CD4-positive, alpha-beta memory T cell (primary cell): ENCODE measurements at regions not wholly inside any gene's neighbourhood (a gene's known extent, or its start where the extent isn't known, plus 50 kb on each side); places are given as distances from the start of the nearest gene placed in this dataset.

ENCODE experiments used
- CTCF ChIA-PET: fragments of 350-600 bp; sonication (Branson Sonifier 250); formaldehyde crosslinking; loops from one replicate; lab custom pipeline; 2021; ENCODE audit warnings: inconsistent platforms; ENCODE audit not compliant: partially characterized antibody; lab: Charles Lee
- POLR2A ChIA-PET: fragments of 350-600 bp; sonication (Branson Sonifier 250); formaldehyde crosslinking; loops from one replicate; lab custom pipeline; 2021; ENCODE audit not compliant: partially characterized antibody; lab: Charles Lee
- DNase-seq, 5 donors: peaks; one replicate each; pipeline versions ENCODE4 v3.0.0 to v3.0.0-alpha.2; 2020 to 2022; ENCODE audit warnings: mixed read lengths in 1 of 5
- H3K27ac ChIP-seq: one replicate; pipeline ENCODE4 v1.7.0; 2013; ENCODE audit warnings: low read depth, low read length
- H3K27me3 ChIP-seq: 2 replicates; pipeline ENCODE4 v1.7.0; 2013; ENCODE audit warnings: mild to moderate bottlenecking, low read length, moderate library complexity; ENCODE audit not compliant: insufficient read depth
- H3K36me3 ChIP-seq: 2 replicates; pipeline ENCODE4 v1.7.0; 2013; ENCODE audit warnings: mild to moderate bottlenecking, low read length, moderate library complexity; ENCODE audit not compliant: insufficient read depth
- H3K4me1 ChIP-seq: 2 replicates; pipeline ENCODE4 v1.7.0; 2013; ENCODE audit warnings: mild to moderate bottlenecking, low read length, moderate library complexity; ENCODE audit not compliant: insufficient read depth
- H3K4me3 ChIP-seq, 2 donors: one replicate each; pipeline ENCODE4 v1.7.0; 2013; ENCODE audit warnings: low read length in 2 of 2, mild to moderate bottlenecking in 1 of 2
- H3K9me3 ChIP-seq, 2 donors: one replicate each; pipeline ENCODE4 v1.7.0; 2013; ENCODE audit warnings: low read length in 2 of 2, control low read depth in 1 of 2; ENCODE audit not compliant: control insufficient read depth in 1 of 2
- H3K27ac Mint-ChIP-seq, 7 donors: one replicate each; pipeline ENCODE4 v1.8.0; 2020 to 2021; ENCODE audit warnings: mixed read lengths in 7 of 7, mild to moderate bottlenecking in 6 of 7, inconsistent platforms in 3 of 7, moderate library complexity in 3 of 7
- H3K27me3 Mint-ChIP-seq, 2 donors: one replicate each; pipeline ENCODE4 v1.8.0; 2020 to 2021; ENCODE audit warnings: mixed read lengths in 2 of 2
- H3K36me3 Mint-ChIP-seq, 2 donors: one replicate each; pipeline ENCODE4 v1.8.0; 2020 to 2021; ENCODE audit warnings: mixed read lengths in 2 of 2, inconsistent platforms in 1 of 2, mild to moderate bottlenecking in 1 of 2
- H3K4me1 Mint-ChIP-seq, 4 donors: one replicate each; pipeline ENCODE4 v1.8.0; 2020 to 2021; ENCODE audit warnings: mixed read lengths in 4 of 4, mild to moderate bottlenecking in 1 of 4
- H3K4me3 Mint-ChIP-seq, 8 donors: one replicate each; pipeline ENCODE4 v1.8.0; 2020 to 2021; ENCODE audit warnings: mixed read lengths in 8 of 8, mild to moderate bottlenecking in 7 of 8, moderate library complexity in 6 of 8, inconsistent platforms in 3 of 8
- H3K9me3 Mint-ChIP-seq, 8 donors: one replicate each; pipeline ENCODE4 v1.8.0; 2020 to 2021; ENCODE audit warnings: mixed read lengths in 8 of 8, mild to moderate bottlenecking in 5 of 8, inconsistent platforms in 3 of 8, moderate library complexity in 1 of 8
- intact Hi-C: fragments of 100-400 bp; cut with micrococcal nuclease; formaldehyde crosslinking; loops from one replicate; pipeline ENCODE4 v1.15.1; 2023

- Histone ChIP-seq H3K27me3 (no peaks in the 10 kb centered on the region), H3K4me3 (no peak overlapping the region), H3K4me1 (no peaks in the 10 kb centered on the region), H3K27ac (no peak overlapping the region), H3K9me3 (no peaks in the 10 kb centered on the region), H3K36me3 (no peaks in the 10 kb centered on the region)
- Mint-ChIP-seq H3K27me3 (no peaks in the 10 kb centered on the region), H3K4me1 (no peaks in the 10 kb centered on the region), H3K4me3 (no peak overlapping the region), H3K36me3 (no peaks in the 10 kb centered on the region), H3K9me3 (peaks cover 0 to 30% (median 10%) of the 10 kb centered on the region in 8 donors), H3K27ac (no peak overlapping the region)
- CTCF ChIA-PET: no interaction called here
- intact Hi-C loops: no loop called here
- POLR2A ChIA-PET: no interaction called here
- DNase-seq: no peak
Measured at GRCh38 chr9:24413651-24414050, 132.0 kb downstream of the IZUMO3 start.

- no peak for DNase-seq
- Histone ChIP-seq H3K36me3 (no peaks in the 10 kb centered on the region), H3K4me3 (no peak overlapping the region), H3K27ac (no peak overlapping the region), H3K9me3 (no peaks in the 10 kb centered on the region), H3K27me3 (no peaks in the 10 kb centered on the region), H3K4me1 (no peaks in the 10 kb centered on the region)
- Mint-ChIP-seq H3K27me3 (no peaks in the 10 kb centered on the region), H3K9me3 (peaks cover 0 to 12% (median 6%) of the 10 kb centered on the region in 8 donors), H3K4me1 (no peaks in the 10 kb centered on the region), H3K27ac (no peak overlapping the region), H3K4me3 (no peak overlapping the region), H3K36me3 (no peaks in the 10 kb centered on the region)
- ChIA-PET CTCF (no interaction called here), POLR2A (no interaction called here)
- intact Hi-C loops: no loop called here
Measured at GRCh38 chr9:24398466-24398865, 147.2 kb downstream of the IZUMO3 start.

- POLR2A ChIA-PET: no interaction called here
- no peaks in the 10 kb centered on the region for H3K4me1 Mint-ChIP-seq
- H3K27me3 ChIP-seq: no peaks in the 10 kb centered on the region
- CTCF ChIA-PET: no interaction called here
- H3K36me3 Mint-ChIP-seq: no peaks in the 10 kb centered on the region
- H3K36me3 ChIP-seq: no peaks in the 10 kb centered on the region
- DNase-seq: no peak
- no peaks in the 10 kb centered on the region for H3K27me3 Mint-ChIP-seq
- no peaks in the 10 kb centered on the region for H3K4me1 ChIP-seq
- no peak overlapping the region for H3K27ac Mint-ChIP-seq
- H3K4me3 Mint-ChIP-seq: no peak overlapping the region
- no peak overlapping the region for H3K4me3 ChIP-seq
- peaks cover 7 to 28% (median 11%) of the 10 kb centered on the region in 8 donors for H3K9me3 Mint-ChIP-seq
- no peaks in the 10 kb centered on the region for H3K9me3 ChIP-seq
- intact Hi-C loops: no loop called here
- H3K27ac ChIP-seq: no peak overlapping the region
Measured at GRCh38 chr9:24391095-24391494, 154.6 kb downstream of the IZUMO3 start.

- Mint-ChIP-seq H3K36me3 (no peaks in the 10 kb centered on the region), H3K4me1 (no peaks in the 10 kb centered on the region), H3K9me3 (peaks cover 6 to 18% (median 12%) of the 10 kb centered on the region in 8 donors), H3K27me3 (no peaks in the 10 kb centered on the region), H3K27ac (no peak overlapping the region), H3K4me3 (no peak overlapping the region)
- Histone ChIP-seq H3K4me3 (no peak overlapping the region), H3K4me1 (no peaks in the 10 kb centered on the region), H3K36me3 (no peaks in the 10 kb centered on the region), H3K27me3 (no peaks in the 10 kb centered on the region), H3K9me3 (peaks cover 0 to 6% of the 10 kb centered on the region in 2 donors), H3K27ac (no peak overlapping the region)
- ChIA-PET POLR2A (no interaction called here), CTCF (no interaction called here)
- DNase-seq: no peak
- intact Hi-C loops: no loop called here
Measured at GRCh38 chr9:24385077-24385476, 160.6 kb downstream of the IZUMO3 start.

GRCh38 chr9:24382566-24382965 lies 163.1 kb downstream of the IZUMO3 start:
- ChIA-PET CTCF (no interaction called here), POLR2A (no interaction called here)
- intact Hi-C loops: no loop called here
- Histone ChIP-seq H3K4me1 (no peaks in the 10 kb centered on the region), H3K27me3 (no peaks in the 10 kb centered on the region), H3K4me3 (no peak overlapping the region), H3K36me3 (no peaks in the 10 kb centered on the region), H3K27ac (no peak overlapping the region), H3K9me3 (peaks cover 0 to 10% of the 10 kb centered on the region in 2 donors)
- DNase-seq: no peak
- H3K9me3 Mint-ChIP-seq: peaks cover 2 to 17% (median 11%) of the 10 kb centered on the region in 8 donors
- no peak overlapping the region for H3K4me3 Mint-ChIP-seq
- H3K27me3 Mint-ChIP-seq: no peaks in the 10 kb centered on the region
- no peak overlapping the region for H3K27ac Mint-ChIP-seq
- H3K4me1 Mint-ChIP-seq: no peaks in the 10 kb centered on the region
- H3K36me3 Mint-ChIP-seq: no peaks in the 10 kb centered on the region

- ChIA-PET CTCF (no interaction called here), POLR2A (no interaction called here)
- H3K27me3 Mint-ChIP-seq: no peaks in the 10 kb centered on the region
- peaks cover 0 to 10% of the 10 kb centered on the region in 2 donors for H3K9me3 ChIP-seq
- H3K9me3 Mint-ChIP-seq: peaks cover 2 to 17% (median 12%) of the 10 kb centered on the region in 8 donors
- H3K36me3 Mint-ChIP-seq: no peaks in the 10 kb centered on the region
- H3K27ac ChIP-seq: no peak overlapping the region
- no peaks in the 10 kb centered on the region for H3K36me3 ChIP-seq
- no peaks in the 10 kb centered on the region for H3K27me3 ChIP-seq
- DNase-seq: no peak
- intact Hi-C loops: no loop called here
- H3K27ac Mint-ChIP-seq: no peak overlapping the region
- H3K4me3 Mint-ChIP-seq: no peak overlapping the region
- H3K4me3 ChIP-seq: no peak overlapping the region
- H3K4me1 ChIP-seq: no peaks in the 10 kb centered on the region
- H3K4me1 Mint-ChIP-seq: no peaks in the 10 kb centered on the region
Measured at GRCh38 chr9:24381205-24381604, 164.5 kb downstream of the IZUMO3 start.

- POLR2A ChIA-PET: no interaction called here
- intact Hi-C loops: no loop called here
- H3K36me3 Mint-ChIP-seq: no peaks in the 10 kb centered on the region
- CTCF ChIA-PET: no interaction called here
- Histone ChIP-seq H3K9me3 (peaks cover 0 to 3% of the 10 kb centered on the region in 2 donors), H3K4me1 (no peaks in the 10 kb centered on the region), H3K4me3 (no peak overlapping the region), H3K36me3 (no peaks in the 10 kb centered on the region), H3K27me3 (no peaks in the 10 kb centered on the region), H3K27ac (no peak overlapping the region)
- peaks cover 8 to 57% (median 31%) of the 10 kb centered on the region in 8 donors for H3K9me3 Mint-ChIP-seq
- no peak overlapping the region for H3K4me3 Mint-ChIP-seq
- H3K27ac Mint-ChIP-seq: no peak overlapping the region
- DNase-seq: no peak
- H3K27me3 Mint-ChIP-seq: no peaks in the 10 kb centered on the region
- no peaks in the 10 kb centered on the region for H3K4me1 Mint-ChIP-seq
Measured at GRCh38 chr9:24359046-24359445, 186.7 kb downstream of the IZUMO3 start.

GRCh38 chr9:24351973-24352372 lies 193.7 kb downstream of the IZUMO3 start:
- no peaks in the 10 kb centered on the region for H3K4me1 Mint-ChIP-seq
- no peak overlapping the region for H3K4me3 Mint-ChIP-seq
- no peak overlapping the region for H3K27ac Mint-ChIP-seq
- H3K36me3 Mint-ChIP-seq: no peaks in the 10 kb centered on the region
- ChIA-PET POLR2A (no interaction called here), CTCF (no interaction called here)
- Histone ChIP-seq H3K4me1 (no peaks in the 10 kb centered on the region), H3K27me3 (no peaks in the 10 kb centered on the region), H3K9me3 (no peaks in the 10 kb centered on the region), H3K4me3 (no peak overlapping the region), H3K36me3 (no peaks in the 10 kb centered on the region), H3K27ac (no peak overlapping the region)
- H3K9me3 Mint-ChIP-seq: peaks cover 0 to 23% (median 11%) of the 10 kb centered on the region in 8 donors
- H3K27me3 Mint-ChIP-seq: no peaks in the 10 kb centered on the region
- intact Hi-C loops: no loop called here
- DNase-seq: no peak
